Colonic mucosa (tissue), 4 donors: ENCODE measurements at regions not wholly inside any gene's neighbourhood (a gene's known extent, or its start where the extent isn't known, plus 50 kb on each side); places are given as distances from the start of the nearest gene placed in this dataset.

Source experiments
- DNase-seq: peaks from one replicate; pipeline ENCODE4 v3.0.0-alpha.2; 2020
- H3K27ac ChIP-seq: fragments of 200-600 bp; one replicate; pipeline ENCODE4 v1.8.0; 2021
- H3K27me3 ChIP-seq: fragments of 200-600 bp; one replicate; pipeline ENCODE4 v1.8.0; 2021
- H3K36me3 ChIP-seq: fragments of 200-600 bp; one replicate; pipeline ENCODE4 v1.8.0; 2021
- H3K4me1 ChIP-seq: fragments of 200-600 bp; one replicate; pipeline ENCODE4 v1.8.0; 2021; ENCODE audit warnings: mild to moderate bottlenecking
- H3K4me3 ChIP-seq: fragments of 200-600 bp; one replicate; pipeline ENCODE4 v1.8.0; 2021
- H3K9ac ChIP-seq, 2 donors: one replicate each; pipeline ENCODE4 v1.7.0; 2013; ENCODE audit warnings: control low read depth in 2 of 2, low read depth in 2 of 2, low read length in 2 of 2
- H3K9me3 ChIP-seq: fragments of 200-600 bp; one replicate; pipeline ENCODE4 v1.8.0; 2021
- intact Hi-C: fragments of 100-400 bp; cut with DNase I; formaldehyde crosslinking; loops from one replicate; pipeline ENCODE4 v1.14.1; 2022
- TF ChIP-seq, protein P1 (sequence below): fragments of 200-600 bp; IDR thresholded peaks from one replicate; pipeline ENCODE4 v1.8.0; 2022; ENCODE audit warnings: antibody characterized with exemption, mild to moderate bottlenecking
- donor health status: healthy.
- donor health status: DM: no; HTN: no; CAD: no.
- donor health status: DM: no; HTN: no; CAD: no.

DNA sequence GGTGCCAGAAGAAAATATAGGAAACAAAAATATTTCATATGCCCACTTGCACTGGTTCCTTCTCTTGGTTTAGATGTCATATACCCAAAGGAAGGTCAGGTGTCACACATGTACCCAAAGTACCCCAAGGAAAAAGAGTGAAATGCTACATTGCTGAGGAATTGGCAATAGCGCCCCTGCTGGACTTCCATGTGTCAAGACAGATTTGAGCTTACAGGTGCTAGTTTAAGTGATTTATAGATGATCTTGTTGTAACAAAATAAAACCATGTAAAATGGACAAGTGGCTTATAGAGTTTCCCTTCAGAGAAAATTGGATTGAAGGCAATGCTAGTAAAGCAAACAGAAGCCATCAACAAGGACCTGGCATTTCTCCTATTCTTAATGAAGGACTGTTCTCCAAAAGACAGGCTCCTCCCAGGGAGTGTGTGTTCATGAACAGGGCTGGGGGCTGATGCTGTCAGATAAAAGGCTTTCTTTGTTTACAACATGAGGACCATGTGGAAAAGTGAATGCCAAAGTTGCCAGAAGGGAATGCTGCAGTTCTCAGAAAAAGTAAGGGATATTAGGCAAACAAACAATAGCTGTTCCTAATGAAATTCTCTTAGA is 64.3 kb upstream of the PAK5 start:
- no peak overlapping the region for H3K4me3 ChIP-seq
- no peak overlapping the region for H3K27ac ChIP-seq
- H3K27me3 ChIP-seq: no peaks in the 10 kb centered on the region
- no peak for DNase-seq
- no peaks in the 10 kb centered on the region for H3K36me3 ChIP-seq
- TF ChIP-seq, protein P1, sequence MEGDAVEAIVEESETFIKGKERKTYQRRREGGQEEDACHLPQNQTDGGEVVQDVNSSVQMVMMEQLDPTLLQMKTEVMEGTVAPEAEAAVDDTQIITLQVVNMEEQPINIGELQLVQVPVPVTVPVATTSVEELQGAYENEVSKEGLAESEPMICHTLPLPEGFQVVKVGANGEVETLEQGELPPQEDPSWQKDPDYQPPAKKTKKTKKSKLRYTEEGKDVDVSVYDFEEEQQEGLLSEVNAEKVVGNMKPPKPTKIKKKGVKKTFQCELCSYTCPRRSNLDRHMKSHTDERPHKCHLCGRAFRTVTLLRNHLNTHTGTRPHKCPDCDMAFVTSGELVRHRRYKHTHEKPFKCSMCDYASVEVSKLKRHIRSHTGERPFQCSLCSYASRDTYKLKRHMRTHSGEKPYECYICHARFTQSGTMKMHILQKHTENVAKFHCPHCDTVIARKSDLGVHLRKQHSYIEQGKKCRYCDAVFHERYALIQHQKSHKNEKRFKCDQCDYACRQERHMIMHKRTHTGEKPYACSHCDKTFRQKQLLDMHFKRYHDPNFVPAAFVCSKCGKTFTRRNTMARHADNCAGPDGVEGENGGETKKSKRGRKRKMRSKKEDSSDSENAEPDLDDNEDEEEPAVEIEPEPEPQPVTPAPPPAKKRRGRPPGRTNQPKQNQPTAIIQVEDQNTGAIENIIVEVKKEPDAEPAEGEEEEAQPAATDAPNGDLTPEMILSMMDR: peak; percentile 33
- H3K9me3 ChIP-seq: no peaks in the 10 kb centered on the region
- no peaks in the 10 kb centered on the region for H3K4me1 ChIP-seq
- intact Hi-C loops: no loop called here
- H3K9ac ChIP-seq: no peak overlapping the region

DNA sequence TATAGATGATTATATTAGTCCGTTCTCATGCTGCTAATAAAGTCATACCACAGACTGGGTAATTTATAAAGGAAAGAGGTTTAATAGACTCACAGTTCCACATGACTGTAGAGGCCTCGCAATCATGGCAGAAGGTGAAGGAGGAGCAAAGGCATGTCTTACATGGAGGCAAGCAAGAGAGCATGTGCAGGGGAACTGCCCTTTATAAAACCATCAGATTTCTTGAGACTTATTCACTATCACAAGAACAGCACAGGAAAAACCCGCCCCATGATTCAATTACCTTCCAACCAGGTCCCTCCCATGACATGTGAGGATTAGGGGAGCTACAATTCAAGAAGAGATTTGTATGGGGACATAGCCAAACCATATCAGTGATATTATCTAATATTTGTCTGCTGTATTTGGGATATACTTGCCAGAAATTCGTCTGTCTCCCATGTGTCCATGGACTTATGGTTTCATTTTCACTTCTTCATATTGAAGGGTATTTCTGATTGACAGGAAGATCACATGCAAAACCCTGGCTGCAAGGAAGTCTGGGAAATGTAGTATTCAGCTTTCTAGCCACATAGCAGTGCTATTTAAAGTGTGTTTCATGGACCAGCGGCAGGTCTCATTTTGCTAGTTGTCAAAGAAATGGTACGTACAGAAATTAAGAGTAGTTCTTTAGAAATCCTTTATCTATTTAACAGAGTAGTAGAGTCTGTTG is 50.5 kb upstream of the PAK5 start:
- Histone ChIP-seq H3K4me1 (no peaks in the 10 kb centered on the region), H3K27me3 (no peaks in the 10 kb centered on the region), H3K9me3 (no peaks in the 10 kb centered on the region), H3K9ac (no peak overlapping the region), H3K36me3 (no peaks in the 10 kb centered on the region), H3K27ac (no peak overlapping the region), H3K4me3 (no peak overlapping the region)
- no peak for DNase-seq
- TF ChIP-seq, protein P1: no peak
- intact Hi-C loops: no loop called here
